ENCODE measurements at regions not wholly inside any gene's neighbourhood (a gene's known extent, or its start where the extent isn't known, plus 50 kb on each side); places are given as distances from the start of the nearest gene placed in this dataset.

GRCh38 chr18:47749600-47749973 is 180.9 kb downstream of the SMAD2 start:
- no peak for FAIRE-seq
- H3K9me3 ChIP-seq (ENCODE audit: low read length), result no peaks in the 10 kb centered on the region
- no peak overlapping the region for H3K9ac ChIP-seq (ENCODE audit: insufficient read depth, low read depth, low read length)
- H3K4me1 ChIP-seq (ENCODE audit: insufficient read depth, low read length), result no peaks in the 10 kb centered on the region
- BruUV-seq (replicated peaks), result no TSS peak
- no peaks in the 10 kb centered on the region for H4K20me1 ChIP-seq (ENCODE audit: insufficient read depth, low read length)
- no peak for DNase-seq (ENCODE audit: low spot score)
- intact Hi-C loops (cut with micrococcal nuclease; ENCODE audit: unreplicated experiment) (loop anchor here (1.0 to 10.0 kb wide), 4 partner anchors 153 to 534 kb away; no protein-coding TSS in a partner anchor), in situ Hi-C loops (cut with HindIII; ENCODE audit: extremely low pct_ligation_motif_present, low pct_unique_long_range_greater_than_20kb) (loop anchor here (5.0 kb wide), 2 partner anchors 152 to 532 kb away; no protein-coding TSS in a partner anchor)
- ChIA-PET CTCF (ENCODE audit: low intra/inter-chr PET ratio, low total read pairs) (interaction anchor here (0.7 to 3.6 kb wide), 7 partner anchors 150 to 699 kb away, joined by 4 to 50 read pairs (median 15); no protein-coding TSS in a partner anchor), POLR2A (no interaction called here)
- 100% methylated on average over 2 of the region's 7 CpGs for WGBS (ENCODE audit: low lambda C conversion rate)
- H2AFZ ChIP-seq (ENCODE audit: low read length), result no peak overlapping the region
- H3K27me3 ChIP-seq (ENCODE audit: control insufficient read depth in 1 of 2, insufficient read depth in 2 of 2, low read length in 2 of 2), result peaks cover 0 to 12% of the 10 kb centered on the region in 2 experiments; a peak in 1 of 5 replicates
- TF ChIP-seq ZNF564 (CRISPR knock-in tag; IDR thresholded peaks at IDR 0.05), result no peak
- 0 out of 2 replicates have a peak, but pooled peaks have one; percentile 6 for TF ChIP-seq SRY (CRISPR knock-in tag; IDR thresholded peaks at IDR 0.05)
- no peak for ATAC-seq
- H3K4me2 ChIP-seq (ENCODE audit: low read depth, low read length), result no peak overlapping the region
- no peak overlapping the region for H3K27ac ChIP-seq (ENCODE audit: extremely low read length, insufficient read depth, low read length)
- H3K4me3 ChIP-seq (replicated peaks in 1 of 3; ENCODE audit: insufficient read depth in 1 of 3, low read depth in 2 of 3, low read length in 3 of 3), result no peak overlapping the region
- no peaks in the 10 kb centered on the region for H3K36me3 ChIP-seq (replicated peaks in 1 of 2; ENCODE audit: control insufficient read depth in 1 of 2, insufficient read depth in 2 of 2, low read length in 2 of 2)
- H3K79me2 ChIP-seq (ENCODE audit: insufficient read depth, low read length), result no peaks in the 10 kb centered on the region

GRCh38 chr18:47748847-47749599 is 181.4 kb downstream of the SMAD2 start:
- Histone ChIP-seq H3K79me2 (ENCODE audit: insufficient read depth, low read length) (no peaks in the 10 kb centered on the region), H3K4me2 (ENCODE audit: low read depth, low read length) (no peak overlapping the region), H3K27ac (ENCODE audit: extremely low read length, insufficient read depth, low read length) (no peak overlapping the region), H3K36me3 (replicated peaks in 1 of 2; ENCODE audit: control insufficient read depth in 1 of 2, insufficient read depth in 2 of 2, low read length in 2 of 2) (no peaks in the 10 kb centered on the region), H4K20me1 (ENCODE audit: insufficient read depth, low read length) (no peaks in the 10 kb centered on the region), H3K27me3 (ENCODE audit: control insufficient read depth in 1 of 2, insufficient read depth in 2 of 2, low read length in 2 of 2) (peaks cover 0 to 12% of the 10 kb centered on the region in 2 experiments; a peak in 1 of 5 replicates), H3K4me3 (replicated peaks in 1 of 3; ENCODE audit: insufficient read depth in 1 of 3, low read depth in 2 of 3, low read length in 3 of 3) (no peak overlapping the region), H2AFZ (ENCODE audit: low read length) (no peak overlapping the region), H3K9ac (ENCODE audit: insufficient read depth, low read depth, low read length) (no peak overlapping the region), H3K9me3 (ENCODE audit: low read length) (no peaks in the 10 kb centered on the region), H3K4me1 (ENCODE audit: insufficient read depth, low read length) (no peaks in the 10 kb centered on the region)
- 49% methylated on average over 31 of the region's 60 CpGs for WGBS (ENCODE audit: low lambda C conversion rate)
- in situ Hi-C loops (cut with HindIII; ENCODE audit: extremely low pct_ligation_motif_present, low pct_unique_long_range_greater_than_20kb) (loop anchor here (5.0 kb wide), 2 partner anchors 152 to 532 kb away; no protein-coding TSS in a partner anchor), intact Hi-C loops (cut with micrococcal nuclease; ENCODE audit: unreplicated experiment) (loop anchor here (1.0 to 10.0 kb wide), 4 partner anchors 153 to 534 kb away; no protein-coding TSS in a partner anchor)
- DNase-seq (ENCODE audit: low spot score) (peak; percentile 27), ATAC-seq (peak; percentile 97), FAIRE-seq (no peak)
- CTCF ChIA-PET (ENCODE audit: low intra/inter-chr PET ratio, low total read pairs), result interaction anchor here (0.7 to 3.6 kb wide), 7 partner anchors 149 to 699 kb away, joined by 4 to 50 read pairs (median 15); no protein-coding TSS in a partner anchor
- BruUV-seq (replicated peaks), result no TSS peak
- POLR2A ChIA-PET, result no interaction called here
- no peak for TF ChIP-seq TOE1 (CRISPR knock-in tag; IDR thresholded peaks at IDR 0.05)
- peak; percentile 50; the same call in 1 of the 2 replicates for TF ChIP-seq HOXA3 (CRISPR knock-in tag; IDR thresholded peaks at IDR 0.05)
- 0 out of 2 replicates have a peak, but pooled peaks have one; percentile 38 for TF ChIP-seq ZNF567 (CRISPR knock-in tag; IDR thresholded peaks at IDR 0.05; ENCODE audit: borderline replicate concordance)
- TF ChIP-seq SMARCE1 (IDR thresholded peaks at IDR 0.05; ENCODE audit: borderline replicate concordance), result no peak
- TF ChIP-seq ATF2 (CRISPR knock-in tag; IDR thresholded peaks at IDR 0.05), result peak; percentile 52; the same call in 1 of the 2 replicates
- 0 out of 2 replicates have a peak, but pooled peaks have one; percentile 34 for TF ChIP-seq IRF2 (CRISPR knock-in tag; IDR thresholded peaks at IDR 0.05)
- peak; percentile 60 for TF ChIP-seq ZFP91 (CRISPR knock-in tag; IDR thresholded peaks at IDR 0.05; ENCODE audit: borderline replicate concordance)
- no peak for TF ChIP-seq ETV6 (CRISPR knock-in tag; conservative IDR thresholded peaks at IDR 0.05)
- TF ChIP-seq ZNF691 (CRISPR knock-in tag; IDR thresholded peaks at IDR 0.05; ENCODE audit: borderline replicate concordance, low read depth), result peak; percentile 75; the same call in 1 of the 2 replicates
- no peak for TF ChIP-seq MAZ (IDR thresholded peaks at IDR 0.05; ENCODE audit: borderline replicate concordance, low read depth, low read length)
- TF ChIP-seq MAZ (CRISPR knock-in tag; IDR thresholded peaks at IDR 0.05; ENCODE audit: low read depth), result peak; percentile 48; the same call in 1 of the 2 replicates
